D721Med (cell line): ENCODE measurements at regions not wholly inside any gene's neighbourhood (a gene's known extent, or its start where the extent isn't known, plus 50 kb on each side); places are given as distances from the start of the nearest gene placed in this dataset.
A peak's percentile ranks its signal among the peaks of the same experiment; 100 is the strongest.

ENCODE experiments used
- DNase-seq: peaks from one replicate; pipeline ENCODE4 v3.0.0; 2011; ENCODE audit warnings: low spot score; ENCODE audit not compliant: insufficient read length
- FAIRE-seq: peaks from 2 replicates; lab custom pipeline; 2011; peaks lifted over from hg19 to GRCh38; lab: Jason Lieb, UNC
- TF ChIP-seq, protein P1 (sequence below): IDR thresholded peaks from 2 replicates; pipeline ENCODE4 v1.5.1; 2012; ENCODE audit warnings: mild to moderate bottlenecking, control low read depth; ENCODE audit not compliant: insufficient read depth; ENCODE audit errors: missing control alignments

DNA sequence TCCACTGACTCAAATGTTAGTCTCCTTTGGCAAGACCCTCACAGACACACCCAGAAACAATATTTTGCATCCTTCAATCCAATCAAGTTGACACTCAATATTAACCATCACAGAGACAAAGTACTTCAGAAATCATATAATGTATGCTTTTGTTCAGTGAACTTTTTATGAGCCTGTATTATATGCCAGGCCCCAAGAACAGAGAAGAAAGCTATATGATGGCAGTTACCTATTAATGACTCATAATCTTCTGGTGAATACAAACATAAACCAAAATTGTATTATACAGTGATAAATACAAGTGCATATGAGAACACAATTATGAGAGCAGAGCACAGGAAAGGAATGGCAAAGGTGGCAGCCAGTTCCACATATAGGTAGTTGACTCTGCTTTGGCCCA lies 852.0 kb upstream of the EPHA5 start:
- DNase-seq, result no peak
- no peak for FAIRE-seq
- TF ChIP-seq, protein P1, sequence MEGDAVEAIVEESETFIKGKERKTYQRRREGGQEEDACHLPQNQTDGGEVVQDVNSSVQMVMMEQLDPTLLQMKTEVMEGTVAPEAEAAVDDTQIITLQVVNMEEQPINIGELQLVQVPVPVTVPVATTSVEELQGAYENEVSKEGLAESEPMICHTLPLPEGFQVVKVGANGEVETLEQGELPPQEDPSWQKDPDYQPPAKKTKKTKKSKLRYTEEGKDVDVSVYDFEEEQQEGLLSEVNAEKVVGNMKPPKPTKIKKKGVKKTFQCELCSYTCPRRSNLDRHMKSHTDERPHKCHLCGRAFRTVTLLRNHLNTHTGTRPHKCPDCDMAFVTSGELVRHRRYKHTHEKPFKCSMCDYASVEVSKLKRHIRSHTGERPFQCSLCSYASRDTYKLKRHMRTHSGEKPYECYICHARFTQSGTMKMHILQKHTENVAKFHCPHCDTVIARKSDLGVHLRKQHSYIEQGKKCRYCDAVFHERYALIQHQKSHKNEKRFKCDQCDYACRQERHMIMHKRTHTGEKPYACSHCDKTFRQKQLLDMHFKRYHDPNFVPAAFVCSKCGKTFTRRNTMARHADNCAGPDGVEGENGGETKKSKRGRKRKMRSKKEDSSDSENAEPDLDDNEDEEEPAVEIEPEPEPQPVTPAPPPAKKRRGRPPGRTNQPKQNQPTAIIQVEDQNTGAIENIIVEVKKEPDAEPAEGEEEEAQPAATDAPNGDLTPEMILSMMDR, result no peak

DNA sequence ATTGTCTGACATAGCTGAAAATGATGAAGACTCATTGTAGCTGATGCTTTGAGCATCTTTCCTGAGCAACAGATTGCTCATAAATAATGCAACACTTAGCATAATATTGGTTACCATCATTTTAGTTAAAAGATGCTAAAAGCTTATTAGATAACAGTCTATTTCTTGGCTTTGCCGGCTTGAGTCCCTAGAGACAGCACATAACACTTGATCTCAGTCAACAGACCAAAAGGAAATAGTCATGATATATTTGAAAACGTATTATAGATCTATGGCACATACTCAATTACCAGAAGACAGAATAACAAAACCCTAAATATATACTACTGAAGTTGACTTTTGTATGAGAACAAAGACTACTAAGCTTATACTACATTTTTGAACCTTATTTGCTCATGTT lies 846.7 kb upstream of the EPHA5 start:
- no peak for FAIRE-seq
- TF ChIP-seq, protein P1, result no peak
- no peak for DNase-seq

DNA sequence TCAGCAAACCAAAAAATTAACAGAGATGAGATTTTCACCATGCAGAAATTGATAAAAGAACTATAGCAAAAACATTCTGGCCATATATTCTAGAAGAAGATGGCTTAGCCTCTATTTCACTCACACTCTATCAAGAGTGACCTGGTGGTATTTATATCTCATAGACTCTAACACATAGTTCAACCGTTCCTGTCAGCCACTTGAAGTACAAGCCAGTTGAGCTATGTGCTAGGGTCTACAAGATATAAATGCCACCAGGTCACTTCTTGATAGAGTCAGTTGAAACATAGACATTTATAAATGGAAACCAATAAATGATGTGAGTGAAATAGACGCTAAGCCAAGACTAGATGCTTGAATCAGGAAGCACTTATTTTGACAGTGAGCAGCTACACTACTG lies 836.7 kb upstream of the EPHA5 start:
- FAIRE-seq, result no peak
- TF ChIP-seq, protein P1, result no peak
- DNase-seq, result no peak

DNA sequence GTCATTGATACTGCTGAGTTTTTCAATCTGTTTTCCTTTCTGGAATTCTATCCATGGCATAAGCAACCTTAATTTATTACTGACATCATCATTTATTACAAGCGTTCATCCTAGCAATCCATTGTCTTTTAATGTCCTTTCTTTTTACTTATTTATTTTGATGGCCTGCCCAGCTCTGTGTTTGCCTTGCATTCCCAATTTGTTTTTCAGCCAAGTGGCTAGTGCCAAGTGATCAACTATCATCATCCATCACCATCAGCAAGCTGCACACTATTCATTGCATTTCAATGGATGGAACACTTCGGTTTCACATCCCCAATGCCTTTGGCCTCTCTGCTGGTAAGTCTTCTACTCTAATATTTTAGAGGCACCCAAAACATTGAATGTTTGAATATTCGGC lies 831.7 kb upstream of the EPHA5 start:
- TF ChIP-seq, protein P1, result no peak
- DNase-seq, result no peak
- peak; percentile 11 for FAIRE-seq

DNA sequence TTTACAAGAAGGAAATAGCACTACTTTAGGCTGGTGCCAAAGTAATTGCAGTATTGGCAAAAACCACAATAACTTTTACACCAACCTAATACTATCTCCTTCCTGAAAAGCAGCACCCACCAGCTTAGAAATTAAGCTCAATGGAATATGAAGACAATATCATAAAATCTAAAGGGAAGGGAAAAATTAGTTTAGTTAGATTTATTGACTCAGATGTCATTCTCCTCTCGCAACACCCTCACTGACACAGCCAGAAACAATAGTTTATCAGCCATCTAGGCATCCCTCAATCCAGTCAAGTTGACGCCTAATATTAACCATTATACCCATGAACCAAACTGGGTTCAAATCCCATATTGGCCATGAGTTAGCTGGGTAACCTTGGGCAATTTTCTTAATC lies 820.4 kb upstream of the EPHA5 start:
- TF ChIP-seq, protein P1, result no peak
- no peak for FAIRE-seq
- no peak for DNase-seq

DNA sequence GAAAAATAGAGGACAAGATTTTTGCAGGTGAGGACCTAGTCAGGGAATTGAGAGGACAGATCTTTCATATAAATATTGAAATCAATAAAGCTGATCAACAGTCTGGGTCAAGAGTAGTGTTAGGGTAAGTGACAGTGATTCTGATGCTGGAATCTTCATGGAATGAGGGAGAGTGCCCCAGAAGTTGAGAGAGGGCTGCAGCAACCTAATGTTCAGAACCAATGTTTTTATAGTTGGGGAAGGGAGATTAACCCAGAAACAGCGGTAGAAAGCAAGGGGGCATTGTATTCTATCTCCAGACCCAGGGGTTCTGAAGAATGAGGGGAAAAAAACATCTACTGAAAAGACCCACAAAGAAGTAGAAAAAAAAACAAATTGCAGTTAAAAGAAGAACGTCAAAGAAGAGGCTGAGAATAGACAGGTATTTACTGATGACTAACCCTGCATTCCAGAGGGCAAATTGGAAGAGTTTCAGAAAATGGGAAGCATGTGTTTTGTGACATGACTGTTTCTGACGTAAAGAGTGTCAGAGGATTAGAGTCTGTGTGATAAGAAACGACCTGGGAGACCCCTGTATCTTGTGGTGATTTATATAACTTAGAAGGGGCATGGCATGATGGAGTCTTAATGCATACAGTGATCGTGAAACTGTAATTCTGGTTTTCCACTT lies 819.6 kb upstream of the EPHA5 start:
- TF ChIP-seq, protein P1, result no peak
- FAIRE-seq, result no peak
- no peak for DNase-seq

DNA sequence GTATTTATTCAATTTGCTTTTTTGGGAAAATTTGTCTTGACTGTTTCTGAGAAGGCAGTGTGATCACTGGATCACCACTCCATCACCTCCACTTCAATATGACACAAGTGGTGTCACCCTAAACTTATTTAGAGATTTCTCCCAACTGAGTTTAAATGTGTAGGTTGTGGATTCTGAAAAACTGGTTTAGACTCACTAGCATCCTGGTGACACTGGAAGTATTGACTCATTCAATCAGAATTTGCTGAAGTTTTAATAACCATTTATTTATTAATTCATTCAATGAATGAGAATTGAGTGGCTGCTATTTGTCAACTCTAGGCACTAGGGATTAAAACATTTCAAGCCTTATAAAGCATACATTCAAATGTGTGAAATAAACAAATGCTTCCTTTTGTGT lies 819.1 kb upstream of the EPHA5 start:
- DNase-seq (no peak), FAIRE-seq (no peak)
- TF ChIP-seq, protein P1, result no peak
